ENCODE measurements at regions not wholly inside any gene's neighbourhood (a gene's known extent, or its start where the extent isn't known, plus 50 kb on each side); places are given as distances from the start of the nearest gene placed in this dataset.

DNA sequence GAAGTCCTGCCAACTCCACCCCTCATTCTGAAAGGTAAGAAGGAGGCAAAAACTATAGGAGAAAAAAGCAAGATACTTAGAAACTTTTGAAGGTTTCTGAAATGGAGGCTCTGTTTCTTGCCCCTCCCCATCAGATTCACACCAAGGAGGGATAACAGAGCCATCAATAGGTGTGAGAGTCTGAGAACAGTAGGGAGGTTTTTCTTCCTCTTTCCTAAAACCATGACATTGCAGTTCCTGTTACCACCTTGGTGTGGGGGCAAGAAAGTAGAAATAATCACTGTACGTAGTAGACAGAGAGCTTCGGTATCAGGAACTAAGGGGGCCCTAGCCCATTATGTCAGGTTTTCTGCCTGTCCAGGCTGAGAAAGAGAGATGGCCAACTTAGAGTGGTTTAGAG is 333.3 kb upstream of the SYNCRIP start:
- TF ChIP-seq CTCF (IDR thresholded peaks at IDR 0.05) = no peak
- Histone ChIP-seq H3K36me3 (no peaks in the 10 kb centered on the region), H3K4me1 (no peaks in the 10 kb centered on the region), H3K4me3 (no peak overlapping the region), H3K27ac (no peak overlapping the region), H3K9me3 (no peaks in the 10 kb centered on the region), H3K9ac (ENCODE audit: low read depth in 2 of 2, low read length in 2 of 2) (no peak overlapping the region), H3K27me3 (no peaks in the 10 kb centered on the region)
- no peak for DNase-seq
- intact Hi-C loops (cut with DNase I) = no loop called here

DNA sequence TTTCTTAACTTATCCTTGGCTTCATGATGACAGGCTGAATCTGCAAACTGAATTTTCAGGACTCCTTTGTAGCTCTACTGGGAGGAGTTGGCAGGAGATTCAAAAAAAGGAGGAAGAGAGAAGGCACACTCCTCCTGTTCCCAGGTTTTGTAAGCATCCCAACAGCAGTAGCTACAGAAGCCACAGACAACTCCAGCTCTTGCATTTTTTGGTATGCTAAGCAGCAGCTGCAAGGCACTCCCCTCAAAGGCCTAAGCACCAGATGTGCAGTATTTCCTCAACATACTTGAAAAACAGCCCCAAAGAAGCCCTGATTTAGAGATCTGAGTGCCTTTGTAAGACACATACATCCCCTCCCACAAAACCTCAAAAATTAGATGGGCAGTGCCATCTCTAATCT is 328.6 kb upstream of the SYNCRIP start:
- no peaks in the 10 kb centered on the region for H3K9me3 ChIP-seq
- no peak overlapping the region for H3K4me3 ChIP-seq
- no peaks in the 10 kb centered on the region for H3K36me3 ChIP-seq
- H3K9ac ChIP-seq (ENCODE audit: low read depth in 2 of 2, low read length in 2 of 2) = no peak overlapping the region
- H3K27ac ChIP-seq = no peak overlapping the region
- no peak for DNase-seq
- intact Hi-C loops (cut with DNase I) = no loop called here
- no peak for TF ChIP-seq CTCF (IDR thresholded peaks at IDR 0.05)
- no peaks in the 10 kb centered on the region for H3K4me1 ChIP-seq
- H3K27me3 ChIP-seq = no peaks in the 10 kb centered on the region

- no peak overlapping the region for H3K9ac ChIP-seq (ENCODE audit: low read depth in 2 of 2, low read length in 2 of 2)
- no peak for TF ChIP-seq CTCF (IDR thresholded peaks at IDR 0.05)
- no peaks in the 10 kb centered on the region for H3K36me3 ChIP-seq
- DNase-seq = no peak
- no peaks in the 10 kb centered on the region for H3K9me3 ChIP-seq
- H3K27me3 ChIP-seq = no peaks in the 10 kb centered on the region
- H3K4me1 ChIP-seq = no peaks in the 10 kb centered on the region
- intact Hi-C loops (cut with DNase I) = no loop called here
- no peak overlapping the region for H3K27ac ChIP-seq
- H3K4me3 ChIP-seq = no peak overlapping the region
These were observed 324.1 kb upstream of the SYNCRIP start for GRCh38 chr6:85966828-85967227.

GRCh38 chr6:85961746-85962145 is 319.1 kb upstream of the SYNCRIP start:
- intact Hi-C loops (cut with DNase I) = no loop called here
- DNase-seq = no peak
- TF ChIP-seq CTCF (IDR thresholded peaks at IDR 0.05) = no peak
- Histone ChIP-seq H3K4me1 (no peaks in the 10 kb centered on the region), H3K36me3 (no peaks in the 10 kb centered on the region), H3K27me3 (no peaks in the 10 kb centered on the region), H3K27ac (no peak overlapping the region), H3K4me3 (no peak overlapping the region), H3K9me3 (no peaks in the 10 kb centered on the region), H3K9ac (ENCODE audit: low read depth in 2 of 2, low read length in 2 of 2) (no peak overlapping the region)

DNA sequence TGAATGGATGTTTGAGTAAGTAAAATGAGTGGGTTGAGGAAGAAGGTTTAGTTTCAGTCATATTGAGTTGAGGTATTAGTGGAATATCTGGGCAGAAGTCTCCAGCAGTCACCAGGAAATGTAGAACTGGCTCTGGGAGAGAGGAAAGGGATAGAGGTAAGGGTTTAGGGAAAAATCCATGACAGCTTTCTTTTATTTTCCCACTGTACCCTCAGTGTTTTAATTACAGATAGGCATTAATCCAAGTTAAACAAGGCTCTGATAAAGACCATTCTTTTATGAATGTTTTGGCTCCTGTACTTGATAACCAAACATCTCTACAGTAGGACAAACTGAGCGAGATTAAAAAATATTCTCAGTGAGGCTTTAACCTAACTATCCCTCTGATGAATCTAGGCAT is 318.4 kb upstream of the SYNCRIP start:
- DNase-seq = no peak
- Histone ChIP-seq H3K36me3 (no peaks in the 10 kb centered on the region), H3K4me3 (no peak overlapping the region), H3K4me1 (no peaks in the 10 kb centered on the region), H3K27me3 (no peaks in the 10 kb centered on the region), H3K9me3 (no peaks in the 10 kb centered on the region), H3K27ac (no peak overlapping the region), H3K9ac (ENCODE audit: low read depth in 2 of 2, low read length in 2 of 2) (no peak overlapping the region)
- intact Hi-C loops (cut with DNase I) = no loop called here
- no peak for TF ChIP-seq CTCF (IDR thresholded peaks at IDR 0.05)

DNA sequence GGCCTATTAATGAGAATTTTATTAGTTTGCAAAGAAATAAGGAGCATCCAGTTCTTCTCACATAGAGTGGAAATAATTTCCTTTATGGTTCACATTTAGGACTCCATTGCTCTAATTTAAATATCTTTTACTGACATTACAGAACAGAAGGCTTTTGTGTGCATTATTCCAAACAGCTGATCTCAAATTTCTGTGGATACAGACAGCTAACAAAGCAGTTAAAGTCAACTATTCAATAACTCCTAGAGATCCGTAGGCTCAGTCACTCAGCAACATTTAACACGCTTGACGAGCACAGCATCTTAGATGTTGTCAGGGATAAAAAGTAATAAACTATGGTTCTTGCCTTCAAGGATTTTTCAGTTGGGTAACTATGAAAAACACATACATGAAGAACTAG is 305.8 kb upstream of the SYNCRIP start:
- no peak overlapping the region for H3K9ac ChIP-seq (ENCODE audit: low read depth in 2 of 2, low read length in 2 of 2)
- no peaks in the 10 kb centered on the region for H3K9me3 ChIP-seq
- DNase-seq = no peak
- no peak overlapping the region for H3K4me3 ChIP-seq
- intact Hi-C loops (cut with DNase I) = no loop called here
- no peak for TF ChIP-seq CTCF (IDR thresholded peaks at IDR 0.05)
- no peaks in the 10 kb centered on the region for H3K27me3 ChIP-seq
- no peaks in the 10 kb centered on the region for H3K36me3 ChIP-seq
- no peak overlapping the region for H3K27ac ChIP-seq
- H3K4me1 ChIP-seq = no peaks in the 10 kb centered on the region

All from colonic mucosa (tissue), 4 donors.